Activated CD8-positive, alpha-beta memory T cell treated with anti-CD3 and anti-CD28 coated beads, Interleukin-2, amount 50 U/mL, for 4 hours (primary cell): ENCODE measurements at regions not wholly inside any gene's neighbourhood (a gene's known extent, or its start where the extent isn't known, plus 50 kb on each side); places are given as distances from the start of the nearest gene placed in this dataset.

Experiments
- DNase-seq: peaks from one replicate; pipeline ENCODE4 v3.0.0-alpha.2; 2020

- DNase-seq: no peak
Measured at GRCh38 chr2:150307258-150307657, 180.2 kb downstream of the RND3 start.

GRCh38 chr2:150303281-150303680, 184.2 kb downstream of the RND3 start:
- no peak for DNase-seq

GRCh38 chr2:150298571-150299305, 188.7 kb downstream of the RND3 start:
- no peak for DNase-seq

GRCh38 chr2:150296770-150297546, 190.5 kb downstream of the RND3 start:
- no peak for DNase-seq

GRCh38 chr2:150295544-150295943, 191.9 kb downstream of the RND3 start:
- DNase-seq: no peak

GRCh38 chr2:150293771-150294170, 193.7 kb downstream of the RND3 start:
- DNase-seq: no peak

- DNase-seq: no peak
Measured at GRCh38 chr2:150292807-150293206, 194.7 kb downstream of the RND3 start.

- no peak for DNase-seq
Measured at GRCh38 chr2:150292192-150292591, 195.3 kb downstream of the RND3 start.

GRCh38 chr2:150286730-150287362, 200.6 kb downstream of the RND3 start:
- no peak for DNase-seq

GRCh38 chr2:150284116-150284515, 203.4 kb downstream of the RND3 start:
- no peak for DNase-seq

- DNase-seq: no peak
Measured at GRCh38 chr2:150282771-150283371, 204.6 kb downstream of the RND3 start.

- no peak for DNase-seq
Measured at GRCh38 chr2:150282357-150282756, 205.1 kb downstream of the RND3 start.

GRCh38 chr2:150280231-150280630, 207.2 kb downstream of the RND3 start:
- DNase-seq: no peak

GRCh38 chr2:150279686-150280085, 207.8 kb downstream of the RND3 start:
- DNase-seq: no peak

GRCh38 chr2:150276737-150277136, 210.7 kb downstream of the RND3 start:
- no peak for DNase-seq

GRCh38 chr2:150274108-150274507, 213.4 kb downstream of the RND3 start:
- no peak for DNase-seq

GRCh38 chr2:150271952-150272802, 215.3 kb downstream of the RND3 start:
- DNase-seq: no peak

GRCh38 chr2:150267651-150268415, 219.6 kb downstream of the RND3 start:
- DNase-seq: no peak

- DNase-seq: no peak
Measured at GRCh38 chr2:150266931-150267330, 220.5 kb downstream of the RND3 start.

GRCh38 chr2:150264442-150264841, 223.0 kb downstream of the RND3 start:
- no peak for DNase-seq

- DNase-seq: no peak
Measured at GRCh38 chr2:150261691-150262090, 225.8 kb downstream of the RND3 start.

- no peak for DNase-seq
Measured at GRCh38 chr2:150260636-150261035, 226.8 kb downstream of the RND3 start.
